ENCODE measurements at regions not wholly inside any gene's neighbourhood (a gene's known extent, or its start where the extent isn't known, plus 50 kb on each side); places are given as distances from the start of the nearest gene placed in this dataset.

GRCh38 chr1:161439280-161440232 is 65.7 kb upstream of the FCGR2A start:
- TF ChIP-seq, protein P1, sequence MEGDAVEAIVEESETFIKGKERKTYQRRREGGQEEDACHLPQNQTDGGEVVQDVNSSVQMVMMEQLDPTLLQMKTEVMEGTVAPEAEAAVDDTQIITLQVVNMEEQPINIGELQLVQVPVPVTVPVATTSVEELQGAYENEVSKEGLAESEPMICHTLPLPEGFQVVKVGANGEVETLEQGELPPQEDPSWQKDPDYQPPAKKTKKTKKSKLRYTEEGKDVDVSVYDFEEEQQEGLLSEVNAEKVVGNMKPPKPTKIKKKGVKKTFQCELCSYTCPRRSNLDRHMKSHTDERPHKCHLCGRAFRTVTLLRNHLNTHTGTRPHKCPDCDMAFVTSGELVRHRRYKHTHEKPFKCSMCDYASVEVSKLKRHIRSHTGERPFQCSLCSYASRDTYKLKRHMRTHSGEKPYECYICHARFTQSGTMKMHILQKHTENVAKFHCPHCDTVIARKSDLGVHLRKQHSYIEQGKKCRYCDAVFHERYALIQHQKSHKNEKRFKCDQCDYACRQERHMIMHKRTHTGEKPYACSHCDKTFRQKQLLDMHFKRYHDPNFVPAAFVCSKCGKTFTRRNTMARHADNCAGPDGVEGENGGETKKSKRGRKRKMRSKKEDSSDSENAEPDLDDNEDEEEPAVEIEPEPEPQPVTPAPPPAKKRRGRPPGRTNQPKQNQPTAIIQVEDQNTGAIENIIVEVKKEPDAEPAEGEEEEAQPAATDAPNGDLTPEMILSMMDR (IDR thresholded peaks at IDR 0.05; ENCODE audit: low read depth, low read length): no peak
- TF ChIP-seq EZH2phosphoT487 (IDR thresholded peaks at IDR 0.05; ENCODE audit: low read depth): no peak

All from OCI-LY3 (cell line).